ENCODE measurements at regions not wholly inside any gene's neighbourhood (a gene's known extent, or its start where the extent isn't known, plus 50 kb on each side); places are given as distances from the start of the nearest gene placed in this dataset.

GRCh38 chr9:89863141-89863540 lies 258.3 kb downstream of the GADD45G start:
- Histone ChIP-seq H3K4me3 (no peak overlapping the region), H3K4me1 (peaks cover 7 to 13% (median 8%) of the 10 kb centered on the region in 4 donors), H3K27me3 (no peaks in the 10 kb centered on the region), H3K36me3 (no peaks in the 10 kb centered on the region), H3K27ac (no peak overlapping the region), H3K9me3 (no peaks in the 10 kb centered on the region)
- TF ChIP-seq POLR2AphosphoS5 (IDR thresholded peaks at IDR 0.05) (no peak), CTCF (IDR thresholded peaks at IDR 0.05) (no peak), EP300 (IDR thresholded peaks at IDR 0.05) (no peak)
- 80 to 89% methylated on average over 7 to 8 of the region's 8 CpGs for WGBS, 2 donors
- DNase-seq (no peak), ATAC-seq (ENCODE audit: low FRiP score in 2 of 2) (no peak)

- 87% methylated on average over 6 of the region's 6 CpGs for WGBS, 2 donors
Measured at GRCh38 chr9:89863837-89864236, 259.0 kb downstream of the GADD45G start.

GRCh38 chr9:89864257-89864656 lies 259.4 kb downstream of the GADD45G start:
- Histone ChIP-seq H3K27ac (no peak overlapping the region), H3K4me1 (peaks cover 7 to 13% (median 8%) of the 10 kb centered on the region in 4 donors), H3K9me3 (no peaks in the 10 kb centered on the region), H3K4me3 (no peak overlapping the region), H3K36me3 (no peaks in the 10 kb centered on the region), H3K27me3 (no peaks in the 10 kb centered on the region)
- no peak for ATAC-seq (ENCODE audit: low FRiP score in 2 of 2)
- TF ChIP-seq POLR2AphosphoS5 (IDR thresholded peaks at IDR 0.05) (no peak), POLR2A (IDR thresholded peaks at IDR 0.05) (no peak), EP300 (IDR thresholded peaks at IDR 0.05) (no peak), CTCF (IDR thresholded peaks at IDR 0.05) (no peak)
- no peak for DNase-seq
- WGBS, 2 donors = 83 to 86% methylated on average over 5 of the region's 5 CpGs

More at GRCh38 chr9:89863837-89864236, 259.0 kb downstream of the GADD45G start:
- Histone ChIP-seq H3K27me3 (no peaks in the 10 kb centered on the region), H3K4me3 (no peak overlapping the region), H3K9me3 (no peaks in the 10 kb centered on the region), H3K27ac (no peak overlapping the region), H3K4me1 (peaks cover 7 to 13% (median 8%) of the 10 kb centered on the region in 4 donors), H3K36me3 (no peaks in the 10 kb centered on the region)
- no peak for ATAC-seq (ENCODE audit: low FRiP score in 2 of 2)
- no peak for TF ChIP-seq EP300 (IDR thresholded peaks at IDR 0.05)
- no peak for TF ChIP-seq POLR2A (IDR thresholded peaks at IDR 0.05)
- TF ChIP-seq POLR2AphosphoS5 (IDR thresholded peaks at IDR 0.05) = no peak
- TF ChIP-seq CTCF (IDR thresholded peaks at IDR 0.05) = no peak
- DNase-seq = no peak

GRCh38 chr9:89864731-89865130 lies 259.9 kb downstream of the GADD45G start:
- Histone ChIP-seq H3K4me3 (no peak overlapping the region), H3K36me3 (no peaks in the 10 kb centered on the region), H3K4me1 (peaks cover 6 to 13% (median 8%) of the 10 kb centered on the region in 4 donors), H3K27me3 (no peaks in the 10 kb centered on the region), H3K27ac (no peak overlapping the region), H3K9me3 (no peaks in the 10 kb centered on the region)
- WGBS, 2 donors = 61 to 95% methylated on average over 4 of the region's 4 CpGs
- TF ChIP-seq POLR2A (IDR thresholded peaks at IDR 0.05) (no peak), CTCF (IDR thresholded peaks at IDR 0.05) (no peak), POLR2AphosphoS5 (IDR thresholded peaks at IDR 0.05) (no peak), EP300 (IDR thresholded peaks at IDR 0.05) (no peak)
- DNase-seq = no peak
- ATAC-seq (ENCODE audit: low FRiP score in 2 of 2) = no peak

GRCh38 chr9:89865357-89865756 lies 260.5 kb downstream of the GADD45G start:
- Histone ChIP-seq H3K27ac (no peak overlapping the region), H3K9me3 (no peaks in the 10 kb centered on the region), H3K4me3 (no peak overlapping the region), H3K27me3 (no peaks in the 10 kb centered on the region), H3K4me1 (peaks cover 0 to 13% (median 8%) of the 10 kb centered on the region in 4 donors), H3K36me3 (no peaks in the 10 kb centered on the region)
- ATAC-seq (ENCODE audit: low FRiP score in 2 of 2) (no peak), DNase-seq (no peak)
- 73 to 76% methylated on average over 3 to 8 of the region's 8 CpGs for WGBS, 2 donors
- TF ChIP-seq CTCF (IDR thresholded peaks at IDR 0.05) (no peak), POLR2AphosphoS5 (IDR thresholded peaks at IDR 0.05) (no peak), POLR2A (IDR thresholded peaks at IDR 0.05) (no peak), EP300 (IDR thresholded peaks at IDR 0.05) (no peak)

Data from upper lobe of left lung (tissue), 6 donors.